ENCODE measurements at regions not wholly inside any gene's neighbourhood (a gene's known extent, or its start where the extent isn't known, plus 50 kb on each side); places are given as distances from the start of the nearest gene placed in this dataset.

GRCh38 chr9:1791191-1791590 lies 224.0 kb upstream of the SMARCA2 start:
- DNase-seq = no peak

GRCh38 chr9:1794547-1795270 lies 220.4 kb upstream of the SMARCA2 start:
- no peak for DNase-seq

GRCh38 chr9:1804128-1804865 lies 210.8 kb upstream of the SMARCA2 start:
- no peak for DNase-seq

- no peak for DNase-seq
Measured at GRCh38 chr9:1829719-1830118, 185.4 kb upstream of the SMARCA2 start.

- DNase-seq = no peak
Measured at GRCh38 chr9:1832960-1833359, 182.2 kb upstream of the SMARCA2 start.

- no peak for DNase-seq
Measured at GRCh38 chr9:1837453-1838084, 177.6 kb upstream of the SMARCA2 start.

- DNase-seq = no peak
Measured at GRCh38 chr9:1839909-1840308, 175.2 kb upstream of the SMARCA2 start.

GRCh38 chr9:1845425-1845824 lies 169.7 kb upstream of the SMARCA2 start:
- DNase-seq = no peak

- no peak for DNase-seq
Measured at GRCh38 chr9:1855726-1856125, 159.4 kb upstream of the SMARCA2 start.

- no peak for DNase-seq
Measured at GRCh38 chr9:1857808-1858207, 157.3 kb upstream of the SMARCA2 start.

- DNase-seq = no peak
Measured at GRCh38 chr9:1869843-1870242, 145.3 kb upstream of the SMARCA2 start.

- no peak for DNase-seq
Measured at GRCh38 chr9:1870915-1871314, 144.2 kb upstream of the SMARCA2 start.

GRCh38 chr9:1871626-1872419 lies 143.3 kb upstream of the SMARCA2 start:
- DNase-seq = no peak

GRCh38 chr9:1875251-1875851 lies 139.8 kb upstream of the SMARCA2 start:
- no peak for DNase-seq

GRCh38 chr9:1875921-1876448 lies 139.2 kb upstream of the SMARCA2 start:
- no peak for DNase-seq

GRCh38 chr9:1876891-1877496 lies 138.2 kb upstream of the SMARCA2 start:
- DNase-seq = no peak

- DNase-seq = no peak
Measured at GRCh38 chr9:1877951-1878350, 137.2 kb upstream of the SMARCA2 start.

GRCh38 chr9:1878811-1879210 lies 136.3 kb upstream of the SMARCA2 start:
- DNase-seq = no peak

- DNase-seq = no peak
Measured at GRCh38 chr9:1879501-1879900, 135.6 kb upstream of the SMARCA2 start.

- DNase-seq = no peak
Measured at GRCh38 chr9:1880038-1880565, 135.0 kb upstream of the SMARCA2 start.

GRCh38 chr9:1881708-1882295 lies 133.3 kb upstream of the SMARCA2 start:
- no peak for DNase-seq

Measured in NCI-H1436 treated with DMSO at 0.1 percent for 48 hours (cell line).